Urothelium cell line (cell line): ENCODE measurements at regions not wholly inside any gene's neighbourhood (a gene's known extent, or its start where the extent isn't known, plus 50 kb on each side); places are given as distances from the start of the nearest gene placed in this dataset.
A peak's percentile ranks its signal among the peaks of the same experiment; 100 is the strongest.
"Not testable (repeated sequence)": the region's sequence is repeated elsewhere in the genome, so short reads cannot be mapped to it uniquely, and the experiment has no call there.

Experiments used
- DNase-seq: peaks from one replicate; pipeline ENCODE4 v3.0.0; 2011; ENCODE audit warnings: low spot score, mixed read lengths
- FAIRE-seq: peaks from 2 replicates; lab custom pipeline; 2011; peaks lifted over from hg19 to GRCh38; lab: Jason Lieb, UNC

DNA sequence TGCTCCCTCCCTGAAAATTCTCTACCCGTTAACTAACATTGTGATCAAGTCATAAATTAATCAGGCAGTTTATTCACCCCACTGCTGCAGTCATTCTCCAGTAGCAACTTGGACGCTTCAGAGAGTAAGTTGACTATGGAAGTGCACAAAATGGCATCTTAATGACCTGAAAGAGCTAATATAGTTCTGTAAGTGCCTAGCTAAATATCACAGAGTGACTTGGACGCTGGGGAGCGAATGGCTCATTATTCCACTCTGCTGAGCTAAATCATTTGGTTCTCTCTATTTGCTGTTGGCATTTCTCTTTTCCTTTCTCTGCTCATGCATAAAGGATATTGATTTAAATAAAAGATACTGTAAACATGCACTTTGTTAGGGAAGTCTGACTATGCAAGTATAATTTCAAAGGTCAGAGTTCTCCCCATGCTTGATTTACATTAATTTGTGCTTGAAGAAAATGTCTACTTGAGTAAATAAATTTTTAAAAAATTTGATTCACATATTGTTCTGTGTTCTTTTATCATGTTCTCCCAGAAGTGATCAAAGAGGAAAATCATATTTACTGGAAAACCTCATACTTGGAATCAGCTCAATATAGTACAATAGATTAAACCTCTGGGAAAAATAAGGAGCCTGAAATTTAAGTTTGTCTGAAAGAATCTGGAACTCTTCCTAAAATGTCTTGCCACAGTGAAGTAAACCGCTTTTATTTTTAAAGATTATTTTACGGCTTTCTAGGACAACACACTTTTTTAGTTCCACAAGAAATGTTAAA lies 169.5 kb upstream of the HAPLN1 start:
- no peak for DNase-seq
- no peak for FAIRE-seq

DNA sequence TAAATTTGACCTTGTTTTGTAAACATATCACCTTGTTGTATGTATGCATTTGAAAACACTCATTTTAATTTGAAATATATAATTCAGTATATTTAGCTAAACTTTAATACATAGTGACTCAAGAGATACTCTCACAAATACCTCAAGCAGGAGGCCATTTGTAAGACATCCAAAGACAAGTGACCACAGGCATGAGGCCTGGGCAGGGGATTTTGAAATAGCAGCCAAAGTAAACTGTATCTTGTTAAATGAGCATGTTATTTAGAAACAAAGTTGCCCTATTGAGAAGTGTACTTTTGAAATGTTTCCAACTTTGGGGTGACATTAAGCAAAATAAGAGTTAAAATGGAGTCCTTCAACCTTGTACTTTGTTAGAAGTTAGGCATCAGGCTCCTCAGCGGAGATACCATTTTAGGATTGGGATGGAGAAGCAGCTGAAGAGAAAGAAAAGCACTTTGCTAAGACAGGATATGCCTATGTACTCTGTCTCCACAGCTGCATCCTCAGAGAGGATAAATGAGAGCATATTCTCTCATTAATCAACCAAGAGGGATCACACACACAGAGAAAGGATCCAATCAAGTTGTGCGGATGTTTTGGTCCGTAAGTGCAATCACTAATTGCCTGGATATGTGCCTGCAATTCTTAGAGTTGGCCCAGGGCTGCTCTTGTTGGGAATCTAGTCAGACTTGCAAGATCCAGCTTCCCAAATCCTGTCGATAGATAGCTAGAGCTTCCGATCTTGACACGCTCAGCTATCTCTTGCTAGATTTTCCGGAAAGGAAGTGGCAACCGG lies 157.5 kb upstream of the HAPLN1 start:
- FAIRE-seq = no peak
- DNase-seq = no peak

DNA sequence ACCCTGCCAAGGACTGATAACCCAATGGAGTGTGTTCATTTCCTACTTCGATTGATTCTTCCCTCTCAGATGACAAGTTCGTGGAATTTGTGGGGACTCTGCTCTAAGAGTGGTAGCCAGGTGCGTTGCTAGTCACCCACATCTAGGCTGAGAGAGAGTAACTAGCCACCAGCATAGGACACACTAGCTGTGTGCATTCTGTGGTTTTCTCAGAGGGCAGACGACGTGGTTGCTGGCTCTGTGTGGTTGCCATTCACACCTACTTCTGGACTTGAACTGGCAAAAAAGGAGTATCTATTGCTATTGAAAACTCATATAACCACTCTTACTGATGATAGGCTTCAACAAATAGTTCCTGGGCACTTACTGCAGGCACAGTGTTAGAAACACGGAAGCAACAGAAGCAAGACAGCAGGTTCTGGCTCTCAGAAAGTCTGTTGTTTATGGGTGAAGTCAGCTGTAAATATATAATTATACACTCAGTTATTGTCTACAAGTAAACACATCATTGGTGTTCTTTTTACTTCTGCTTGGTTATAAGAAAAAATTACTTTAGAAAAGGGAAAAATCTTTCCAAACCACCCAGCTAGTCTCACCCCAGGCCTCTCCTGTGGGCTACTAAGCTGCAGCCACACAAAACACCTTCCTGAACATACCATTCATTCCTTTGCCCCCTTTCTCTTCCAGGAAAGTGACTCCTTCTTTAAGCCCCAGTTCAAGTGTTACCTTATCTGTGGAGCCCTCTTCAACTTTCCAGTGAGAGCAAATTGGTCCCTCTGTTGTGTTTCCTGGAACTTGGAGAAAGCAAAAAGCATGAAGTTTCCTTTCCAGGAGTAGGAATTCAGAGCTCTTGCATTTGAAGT lies 151.1 kb upstream of the HAPLN1 start:
- DNase-seq (no peak), FAIRE-seq (no peak)

DNA sequence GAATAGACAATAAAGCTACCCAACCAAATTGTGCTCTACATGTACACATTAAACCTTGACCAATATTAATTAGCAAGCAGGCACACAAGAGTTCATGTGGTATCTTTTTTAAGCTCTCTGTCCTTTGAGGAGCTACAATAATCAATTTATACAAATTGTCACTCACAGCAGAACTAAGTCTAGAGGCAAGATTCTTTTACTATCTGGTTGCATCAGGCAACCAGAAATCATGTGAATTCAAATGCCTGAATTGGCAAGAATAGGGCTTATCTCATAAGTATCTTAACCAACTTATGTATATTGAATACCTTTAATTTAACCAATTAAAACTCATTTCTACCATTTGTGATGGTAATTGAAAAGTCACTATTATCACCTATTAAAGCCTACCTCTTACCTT lies 145.5 kb upstream of the HAPLN1 start:
- no peak for FAIRE-seq

DNA sequence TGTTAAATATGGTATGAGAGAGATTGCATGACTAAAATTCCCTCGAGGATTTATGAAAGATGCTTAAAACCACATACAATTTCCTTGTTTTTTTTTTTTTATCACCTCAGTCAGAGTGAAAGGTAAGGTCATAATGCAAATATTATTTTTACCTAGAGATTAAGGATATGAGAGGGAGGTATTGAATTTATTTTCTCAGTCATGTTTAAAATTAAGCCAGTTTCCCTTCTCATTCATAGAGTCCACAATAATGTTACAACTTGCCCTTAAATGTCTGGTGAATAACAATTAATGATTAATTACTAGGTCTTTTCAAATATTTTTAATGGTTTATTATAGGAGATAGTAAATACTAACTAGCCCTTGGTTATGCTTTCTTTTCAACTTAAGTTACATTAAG lies 144.9 kb upstream of the HAPLN1 start:
- no peak for FAIRE-seq
- no peak for DNase-seq

More for the DNA sequence above, 145.5 kb upstream of the HAPLN1 start:
- DNase-seq = no peak

DNA sequence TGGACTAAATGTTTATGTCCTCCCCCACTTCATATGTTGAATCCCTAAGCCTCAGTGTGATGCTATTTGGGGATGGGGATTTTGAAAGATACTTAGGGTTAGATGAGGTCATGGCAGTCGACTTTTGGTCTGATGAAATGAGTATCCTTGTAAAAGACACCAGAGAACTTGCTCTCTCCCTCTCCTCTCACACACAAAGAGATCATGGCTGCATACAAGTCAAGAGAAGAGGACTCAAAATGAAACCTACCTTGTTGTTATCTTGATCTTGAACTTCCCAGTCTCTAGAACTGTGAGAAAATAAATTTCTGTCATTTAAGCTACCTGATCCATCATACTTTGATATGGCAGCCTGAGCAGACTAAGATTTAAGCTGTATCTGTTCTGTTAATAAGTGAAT lies 144.0 kb upstream of the HAPLN1 start:
- no peak for FAIRE-seq

DNA sequence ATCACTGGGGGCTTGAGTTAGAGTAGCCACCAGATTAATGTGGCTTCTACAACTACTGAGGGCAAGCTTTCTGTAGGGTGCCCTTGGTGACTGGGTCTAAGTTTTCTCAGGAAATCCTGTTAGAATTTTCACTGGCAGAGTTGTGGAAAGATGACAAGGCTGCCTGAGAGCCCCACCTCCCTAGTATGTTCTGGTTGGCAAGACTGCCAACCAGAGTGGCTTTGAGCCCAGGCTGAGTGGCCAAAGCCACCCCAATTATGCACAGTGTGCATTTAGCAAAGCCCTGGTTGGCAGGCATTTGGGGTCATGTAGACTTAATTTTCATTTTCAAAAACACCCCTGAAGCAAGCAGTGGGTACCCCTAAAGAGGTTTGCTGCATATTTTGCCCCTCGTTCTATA lies 136.7 kb upstream of the HAPLN1 start:
- FAIRE-seq = no peak
- DNase-seq = no peak

More for the DNA sequence above, 144.0 kb upstream of the HAPLN1 start:
- no peak for DNase-seq

DNA sequence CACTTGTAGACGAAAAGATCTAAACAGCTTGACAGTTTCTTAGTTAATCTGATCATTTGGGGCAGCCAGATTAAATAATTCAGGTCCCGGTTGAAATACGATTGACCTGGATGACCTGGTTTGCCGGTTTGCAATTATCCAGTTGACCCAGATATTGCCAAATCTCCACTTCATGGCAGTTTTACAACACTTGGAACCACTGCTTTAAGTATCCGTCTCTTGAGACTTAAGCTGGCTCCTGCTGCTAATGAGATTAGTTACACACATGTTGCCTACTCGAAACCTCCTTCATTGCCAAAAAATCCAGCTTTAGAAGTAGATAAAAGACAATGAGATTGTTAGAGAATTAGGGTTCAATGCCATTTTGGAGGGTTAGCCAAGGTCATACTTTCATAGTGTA lies 136.2 kb upstream of the HAPLN1 start:
- DNase-seq (no peak), FAIRE-seq (no peak)

DNA sequence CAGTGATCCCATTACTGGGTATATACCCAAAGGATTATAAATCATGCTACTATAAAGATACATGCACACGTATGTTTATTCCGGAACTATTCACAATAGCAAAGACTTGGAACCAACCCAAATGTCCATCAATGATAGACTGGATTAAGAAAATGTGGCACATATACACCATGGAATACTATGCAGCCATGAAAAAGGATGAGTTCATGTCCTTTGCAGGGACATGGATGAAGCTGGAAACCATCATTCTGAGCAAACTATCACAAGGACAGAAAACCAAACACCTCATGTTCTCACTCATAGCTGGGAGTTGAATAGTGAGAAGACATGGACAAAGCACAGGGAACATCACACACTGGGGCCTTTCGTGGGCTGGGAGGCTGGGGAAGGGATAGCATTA lies 129.8 kb upstream of the HAPLN1 start:
- FAIRE-seq, DNase-seq: not testable (repeated sequence)

DNA sequence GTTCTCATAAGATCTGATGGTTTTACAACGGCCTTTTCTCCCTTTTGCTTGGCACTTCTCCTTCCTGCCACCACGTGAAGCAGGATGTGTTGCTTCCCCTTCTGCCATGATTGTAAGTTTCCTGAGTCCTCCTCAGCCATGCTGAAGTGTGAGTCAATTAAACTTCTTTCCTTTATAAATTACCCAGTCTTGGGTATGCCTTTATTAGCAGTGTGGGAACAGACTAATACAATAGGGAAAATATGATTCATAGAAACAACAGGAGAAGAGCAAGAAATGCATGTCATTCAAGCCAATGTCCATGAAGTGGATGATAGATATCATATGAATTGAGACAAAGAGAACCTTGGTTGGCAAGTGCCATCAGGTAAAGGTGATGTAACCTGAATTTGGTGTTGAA lies 128.3 kb upstream of the HAPLN1 start:
- DNase-seq = no peak
- FAIRE-seq = no peak

DNA sequence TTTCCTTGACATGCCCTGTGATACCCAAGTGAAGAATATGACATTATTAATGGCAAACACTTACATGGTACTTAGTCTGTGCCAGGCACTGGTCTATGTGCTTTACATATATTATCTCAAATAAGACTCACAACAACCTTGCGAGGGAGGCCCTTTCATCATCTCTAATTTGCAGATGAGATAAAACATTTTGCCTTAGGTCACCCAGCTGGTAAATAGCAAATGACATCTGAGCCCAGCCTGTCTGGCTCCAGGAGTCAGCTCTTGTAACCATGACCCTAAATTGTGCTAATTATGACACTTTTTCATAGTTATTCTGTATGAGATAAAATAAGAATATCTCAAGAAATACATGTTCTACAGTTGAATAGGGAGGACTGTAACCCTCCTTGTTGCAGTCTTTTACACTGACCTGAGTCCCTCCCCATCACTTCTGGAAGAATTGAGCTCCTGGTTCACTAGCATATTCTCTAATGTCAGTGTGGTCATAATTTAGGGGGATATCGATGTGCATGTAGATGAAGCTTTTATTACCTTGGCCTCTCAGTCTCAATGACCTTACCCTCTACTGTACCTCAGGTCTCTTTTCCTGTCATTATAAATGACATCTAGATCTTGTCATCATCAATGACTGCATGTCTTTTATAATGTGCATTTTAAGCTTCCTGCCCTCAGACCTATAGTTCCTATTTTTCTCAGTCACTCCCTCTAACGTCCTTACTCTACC lies 126.1 kb upstream of the HAPLN1 start:
- FAIRE-seq = no peak
- DNase-seq = no peak

DNA sequence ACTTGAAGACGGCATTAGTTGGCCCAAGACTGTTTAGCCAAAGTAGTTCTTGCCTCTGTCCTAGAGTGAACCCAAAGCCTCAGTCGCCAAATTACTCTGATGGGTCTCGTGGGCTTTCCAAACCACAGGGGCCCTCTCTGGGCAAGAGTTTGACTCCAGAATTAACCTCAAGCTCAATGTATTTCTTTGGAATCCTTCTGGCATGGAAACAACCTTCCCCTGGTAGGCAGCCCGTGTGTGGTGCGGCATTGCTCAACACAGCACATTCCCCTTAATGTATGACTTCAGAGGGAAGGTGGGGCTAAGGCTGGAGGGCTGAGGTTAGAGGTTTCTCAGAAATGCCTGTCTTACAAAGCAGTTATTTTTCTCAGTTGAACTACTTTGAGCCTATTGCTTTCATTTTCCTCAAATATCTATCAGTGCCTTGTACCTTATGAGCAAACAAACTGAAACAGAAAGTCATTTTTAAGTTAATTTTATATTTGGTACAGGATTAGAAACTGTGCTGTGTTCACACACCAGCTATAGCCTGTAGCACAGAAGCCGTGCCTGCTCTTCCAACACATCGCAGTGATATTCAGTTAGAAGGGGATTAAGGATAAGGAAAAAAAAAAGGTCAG lies 123.9 kb upstream of the HAPLN1 start:
- FAIRE-seq (peak; percentile 62), DNase-seq (peak; percentile 67)

DNA sequence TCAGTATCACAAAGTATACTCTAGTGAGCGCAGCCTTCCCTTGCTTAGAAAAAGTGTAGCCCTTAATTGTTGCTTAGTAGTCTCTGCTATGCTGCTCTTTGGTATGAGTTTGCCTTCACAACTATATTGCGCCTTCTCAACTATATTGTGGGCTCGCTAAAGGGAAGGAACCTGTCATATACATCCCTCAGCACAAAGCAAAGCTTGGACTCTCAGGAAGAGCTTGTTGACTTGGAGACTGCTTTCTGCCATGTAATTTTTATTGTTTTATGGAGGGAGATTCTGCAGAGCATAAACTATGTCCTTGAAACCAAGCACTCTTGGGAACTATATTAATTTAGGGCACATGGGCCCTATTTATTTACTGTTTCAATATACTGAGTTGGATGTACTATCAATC lies 119.1 kb upstream of the HAPLN1 start:
- DNase-seq (no peak), FAIRE-seq (no peak)

DNA sequence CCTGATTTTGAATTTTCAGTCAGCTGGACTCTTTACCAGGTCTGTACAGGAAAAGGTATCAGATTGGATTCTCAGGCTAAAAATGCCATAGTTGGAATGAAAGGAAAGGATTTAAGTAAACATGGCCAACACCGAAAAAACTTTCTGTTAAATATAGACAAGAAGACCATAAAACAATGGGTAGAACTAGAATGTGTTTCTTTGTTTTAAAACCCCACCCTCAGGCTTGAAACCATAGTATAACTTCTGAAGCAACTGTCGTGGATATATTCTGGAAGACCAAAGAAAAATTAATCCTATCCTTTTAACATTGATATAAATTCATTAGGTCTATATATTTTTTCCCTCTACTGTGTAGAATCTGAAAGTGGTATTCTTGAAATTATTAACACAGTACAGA lies 118.6 kb upstream of the HAPLN1 start:
- FAIRE-seq = no peak
- no peak for DNase-seq

DNA sequence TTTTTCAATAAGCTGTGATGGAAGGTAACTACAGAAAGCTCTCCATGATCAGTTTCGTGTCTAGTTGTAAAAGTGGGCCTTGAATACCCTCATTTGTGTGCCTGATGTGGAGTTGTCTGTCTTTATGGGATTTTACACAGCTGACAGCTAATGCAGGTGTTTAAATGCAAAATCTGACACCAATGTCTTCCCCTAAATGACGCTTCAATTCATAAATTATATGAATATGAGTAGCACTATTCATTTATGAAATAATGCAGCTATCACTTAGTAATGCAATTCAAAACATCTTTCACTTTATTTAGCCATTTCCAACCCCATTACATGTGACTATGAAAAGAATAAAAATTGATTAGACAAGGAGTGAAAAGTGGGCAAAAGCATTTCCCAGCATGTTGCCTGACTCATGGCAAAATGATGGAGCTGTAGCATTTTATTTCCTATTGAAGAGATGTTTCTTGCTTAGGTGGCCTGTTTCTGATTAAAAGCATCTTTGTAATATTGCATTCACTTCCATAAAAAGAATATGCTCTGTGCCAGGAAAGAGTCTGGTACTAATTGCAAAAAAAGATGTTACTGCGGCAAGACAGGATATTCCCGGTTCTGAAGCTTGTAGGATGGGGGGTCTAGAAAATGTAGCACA lies 116.7 kb upstream of the HAPLN1 start:
- FAIRE-seq (no peak), DNase-seq (no peak)

DNA sequence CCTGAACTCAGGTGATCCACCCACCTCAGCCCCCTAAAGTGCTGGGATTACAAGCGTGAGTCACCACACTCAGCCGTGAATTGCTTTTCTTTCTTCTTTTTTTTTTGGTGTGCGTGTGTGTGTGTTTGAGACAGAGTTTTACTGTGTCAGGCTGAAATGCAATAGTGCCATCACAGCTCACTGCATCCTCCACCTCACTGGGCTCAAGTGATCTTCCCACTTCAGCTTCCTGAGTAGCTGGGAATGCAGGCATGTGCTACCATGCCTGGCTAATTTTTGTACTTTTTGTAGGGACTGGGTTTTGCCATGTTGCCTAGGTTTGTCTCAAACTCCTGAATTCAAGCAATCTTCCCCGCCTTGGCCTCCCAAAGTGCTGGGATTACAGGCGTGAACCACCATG lies 113.7 kb upstream of the HAPLN1 start:
- FAIRE-seq = peak; percentile 17

DNA sequence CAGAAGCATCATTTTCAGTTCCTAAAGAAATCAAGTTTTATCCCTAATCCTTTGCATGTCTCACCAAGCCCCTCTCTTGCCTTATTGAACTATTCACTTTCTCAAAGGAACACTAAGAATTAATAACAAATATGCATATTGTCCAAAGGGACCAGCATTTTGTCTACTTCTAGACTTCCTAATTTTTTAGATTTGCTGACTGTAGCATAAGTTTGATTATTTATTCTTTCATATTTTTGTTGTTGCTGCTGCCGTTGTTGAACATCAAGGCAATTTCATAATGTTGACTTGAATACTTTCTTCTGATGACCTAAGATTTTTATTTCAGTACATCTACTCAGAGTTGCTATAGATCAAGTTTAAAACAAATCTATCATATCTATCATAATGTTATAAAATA lies 111.2 kb upstream of the HAPLN1 start:
- DNase-seq = no peak
- no peak for FAIRE-seq

More for the DNA sequence above, 113.7 kb upstream of the HAPLN1 start:
- no peak for DNase-seq

DNA sequence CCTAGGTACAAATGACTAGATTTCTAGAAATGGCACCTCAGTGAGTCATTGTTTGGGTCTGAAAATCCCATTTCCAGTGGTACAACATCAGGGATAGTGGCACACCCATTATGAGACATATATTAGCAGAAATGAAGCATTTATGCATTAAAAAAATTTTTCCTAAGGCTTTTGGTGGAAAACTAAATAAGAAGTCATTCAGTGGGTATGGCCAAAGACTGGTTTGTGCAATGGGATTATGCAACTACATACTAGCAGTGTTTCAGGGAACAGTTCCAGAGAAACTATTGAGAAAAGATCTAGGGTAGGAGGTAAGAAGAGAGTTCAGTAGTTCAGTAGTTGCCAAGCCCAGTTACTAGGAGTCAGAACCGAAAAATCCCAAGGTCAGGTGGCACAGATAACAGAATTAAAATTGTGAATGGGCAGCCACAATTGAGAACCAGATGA lies 106.5 kb upstream of the HAPLN1 start:
- FAIRE-seq = no peak
- no peak for DNase-seq

DNA sequence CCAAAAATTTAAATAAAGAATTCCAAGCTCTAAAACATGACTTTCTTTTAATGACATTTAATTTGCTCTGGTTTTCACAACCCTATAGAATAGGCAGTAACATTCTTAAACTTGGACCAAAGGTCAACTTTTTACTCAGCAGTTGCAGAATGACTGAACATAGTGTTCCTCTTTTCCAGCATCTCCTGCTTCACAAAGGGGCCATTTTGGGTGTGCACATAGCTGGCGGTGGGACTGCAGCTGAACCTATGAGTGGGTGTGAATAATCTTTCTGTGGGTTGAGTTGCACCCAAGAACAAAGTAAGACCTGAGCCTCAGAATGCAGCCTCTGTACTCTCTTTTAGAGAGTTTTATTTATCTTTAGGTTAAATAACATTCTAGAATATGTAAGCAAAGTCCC lies 96.9 kb upstream of the HAPLN1 start:
- no peak for FAIRE-seq
- DNase-seq = no peak

DNA sequence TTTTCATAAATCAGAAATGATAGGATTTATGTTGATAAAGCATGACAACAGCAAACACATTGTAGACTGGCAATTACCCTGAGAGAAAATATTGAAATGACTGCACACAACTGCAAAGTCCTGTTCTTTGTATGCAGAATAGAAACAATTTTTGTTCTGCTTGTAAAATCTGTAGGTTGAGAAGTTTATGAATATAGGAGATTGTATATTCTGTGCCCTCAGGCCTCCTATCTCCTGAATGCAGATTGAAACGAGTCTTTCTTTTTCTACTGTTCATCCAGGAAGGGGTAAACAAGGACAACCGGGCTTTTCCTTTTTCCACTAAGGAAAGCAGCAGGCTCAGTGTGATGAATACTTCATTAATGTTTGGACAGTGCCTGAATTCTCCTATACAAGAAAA lies 95.0 kb upstream of the HAPLN1 start:
- DNase-seq = no peak
- no peak for FAIRE-seq
